GM10266 (cell line): ENCODE measurements at regions not wholly inside any gene's neighbourhood (a gene's known extent, or its start where the extent isn't known, plus 50 kb on each side); places are given as distances from the start of the nearest gene placed in this dataset.

Experiments
- DNase-seq: peaks from one replicate; pipeline ENCODE4 v3.0.0; 2012; ENCODE audit errors: extremely low spot score
- TF ChIP-seq, protein P1 (sequence below): IDR thresholded peaks from 2 replicates; pipeline ENCODE4 v1.5.1; 2012; ENCODE audit warnings: mild to moderate bottlenecking, low read depth; ENCODE audit not compliant: control insufficient read depth, insufficient read depth; ENCODE audit errors: missing control alignments

DNA sequence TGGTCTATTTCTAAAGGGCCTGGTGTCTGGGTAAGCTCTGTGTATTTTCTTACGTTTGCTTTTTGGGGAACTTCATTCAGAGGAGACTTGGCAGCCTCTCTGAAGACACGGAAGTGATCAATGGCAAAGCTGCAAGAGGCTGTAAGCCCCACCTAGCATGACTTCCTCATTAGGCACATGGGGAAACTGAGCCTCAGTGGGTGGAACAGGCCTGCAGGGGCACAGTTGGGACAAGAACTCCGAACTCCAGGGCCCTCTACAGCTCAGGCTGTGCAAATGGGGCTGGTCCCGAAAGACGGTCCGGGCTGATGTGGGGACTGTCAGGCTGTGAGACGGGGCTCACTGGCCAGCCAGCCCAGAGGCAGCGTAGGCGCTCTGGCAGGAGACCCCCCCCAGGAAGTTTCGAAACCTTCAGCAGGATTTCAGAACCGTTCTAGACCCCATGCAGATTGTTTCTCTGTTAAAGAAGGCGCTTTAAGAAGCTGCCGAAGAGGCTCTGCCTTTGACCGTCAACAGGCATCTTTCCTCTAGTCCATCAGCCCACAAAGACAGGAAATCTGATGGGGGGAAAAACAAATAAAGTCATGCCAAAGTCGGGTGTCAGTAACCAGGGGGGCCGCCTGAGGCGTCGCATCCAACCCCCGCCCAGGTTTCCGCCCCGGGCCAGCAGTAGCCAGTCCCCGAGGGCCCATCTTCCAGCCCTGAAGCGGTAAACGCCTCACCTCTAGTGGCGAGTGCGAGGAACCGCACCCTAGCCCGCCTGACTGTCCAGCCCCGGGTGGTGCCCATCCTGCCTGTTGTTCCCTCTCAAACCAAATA, 79.8 kb upstream of the TBC1D3K start:
- TF ChIP-seq, protein P1, sequence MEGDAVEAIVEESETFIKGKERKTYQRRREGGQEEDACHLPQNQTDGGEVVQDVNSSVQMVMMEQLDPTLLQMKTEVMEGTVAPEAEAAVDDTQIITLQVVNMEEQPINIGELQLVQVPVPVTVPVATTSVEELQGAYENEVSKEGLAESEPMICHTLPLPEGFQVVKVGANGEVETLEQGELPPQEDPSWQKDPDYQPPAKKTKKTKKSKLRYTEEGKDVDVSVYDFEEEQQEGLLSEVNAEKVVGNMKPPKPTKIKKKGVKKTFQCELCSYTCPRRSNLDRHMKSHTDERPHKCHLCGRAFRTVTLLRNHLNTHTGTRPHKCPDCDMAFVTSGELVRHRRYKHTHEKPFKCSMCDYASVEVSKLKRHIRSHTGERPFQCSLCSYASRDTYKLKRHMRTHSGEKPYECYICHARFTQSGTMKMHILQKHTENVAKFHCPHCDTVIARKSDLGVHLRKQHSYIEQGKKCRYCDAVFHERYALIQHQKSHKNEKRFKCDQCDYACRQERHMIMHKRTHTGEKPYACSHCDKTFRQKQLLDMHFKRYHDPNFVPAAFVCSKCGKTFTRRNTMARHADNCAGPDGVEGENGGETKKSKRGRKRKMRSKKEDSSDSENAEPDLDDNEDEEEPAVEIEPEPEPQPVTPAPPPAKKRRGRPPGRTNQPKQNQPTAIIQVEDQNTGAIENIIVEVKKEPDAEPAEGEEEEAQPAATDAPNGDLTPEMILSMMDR, result peak; percentile 89
- peak; percentile 68 for DNase-seq

DNA sequence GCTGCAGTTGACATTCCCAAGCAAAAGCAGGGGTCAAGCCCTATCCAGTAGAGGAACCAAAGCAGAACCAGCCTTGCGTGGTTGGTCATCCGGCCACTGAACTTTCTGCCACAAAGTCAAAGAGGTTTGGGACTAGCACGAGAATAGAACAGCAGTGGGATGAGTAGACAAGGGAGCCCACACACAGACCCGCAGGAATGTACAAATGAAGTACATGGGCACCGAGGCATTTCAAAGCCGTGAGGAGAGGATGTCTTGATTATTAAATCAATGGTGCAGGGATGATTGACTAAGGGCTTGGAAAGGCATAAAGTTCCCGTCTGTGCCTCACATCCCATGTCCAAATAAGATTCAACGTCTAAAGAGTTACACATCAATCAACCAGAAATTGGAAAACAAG, 81.8 kb upstream of the TBC1D3K start:
- TF ChIP-seq, protein P1, result no peak
- no peak for DNase-seq

DNA sequence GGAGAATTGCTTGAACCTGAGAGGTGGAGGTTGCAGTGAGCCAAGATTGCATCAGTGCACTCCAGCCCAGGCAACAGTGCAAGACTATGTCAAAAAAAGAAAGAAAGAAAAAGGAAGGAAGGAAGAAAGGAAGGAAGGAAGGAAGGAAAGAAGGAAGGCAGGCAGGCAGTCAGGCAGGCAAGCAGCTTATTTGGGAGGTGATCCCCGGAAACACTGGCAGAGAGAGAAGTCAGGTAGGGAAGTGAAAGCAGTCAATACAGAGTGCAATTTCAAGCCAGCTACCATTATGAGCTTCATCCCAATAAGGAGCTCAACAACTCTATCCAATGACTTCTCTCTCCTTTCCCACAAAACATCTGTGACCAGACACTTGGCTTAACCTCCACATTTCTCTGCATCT, 83.0 kb upstream of the TBC1D3K start:
- DNase-seq, result no peak
- TF ChIP-seq, protein P1, result no peak

DNA sequence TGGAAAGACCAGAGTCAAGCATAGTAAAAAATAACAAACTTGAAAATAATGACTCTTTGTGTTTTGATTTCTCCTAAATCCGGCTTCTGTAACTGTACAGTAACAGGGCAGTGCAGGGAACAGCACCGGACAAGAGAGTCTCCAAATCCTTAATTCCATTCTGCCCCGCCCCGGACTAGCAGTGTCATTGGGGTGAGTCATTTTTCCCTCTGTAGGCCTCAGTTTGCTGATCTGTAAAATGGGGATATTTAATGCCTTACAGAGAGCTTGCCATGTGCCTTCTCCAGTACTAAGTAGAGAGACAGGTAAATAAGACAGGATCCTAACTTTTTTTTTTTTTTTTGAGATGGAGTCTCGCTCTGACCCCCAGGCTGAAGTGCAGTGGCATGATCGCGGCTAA, 83.6 kb upstream of the TBC1D3K start:
- TF ChIP-seq, protein P1, result no peak

DNA sequence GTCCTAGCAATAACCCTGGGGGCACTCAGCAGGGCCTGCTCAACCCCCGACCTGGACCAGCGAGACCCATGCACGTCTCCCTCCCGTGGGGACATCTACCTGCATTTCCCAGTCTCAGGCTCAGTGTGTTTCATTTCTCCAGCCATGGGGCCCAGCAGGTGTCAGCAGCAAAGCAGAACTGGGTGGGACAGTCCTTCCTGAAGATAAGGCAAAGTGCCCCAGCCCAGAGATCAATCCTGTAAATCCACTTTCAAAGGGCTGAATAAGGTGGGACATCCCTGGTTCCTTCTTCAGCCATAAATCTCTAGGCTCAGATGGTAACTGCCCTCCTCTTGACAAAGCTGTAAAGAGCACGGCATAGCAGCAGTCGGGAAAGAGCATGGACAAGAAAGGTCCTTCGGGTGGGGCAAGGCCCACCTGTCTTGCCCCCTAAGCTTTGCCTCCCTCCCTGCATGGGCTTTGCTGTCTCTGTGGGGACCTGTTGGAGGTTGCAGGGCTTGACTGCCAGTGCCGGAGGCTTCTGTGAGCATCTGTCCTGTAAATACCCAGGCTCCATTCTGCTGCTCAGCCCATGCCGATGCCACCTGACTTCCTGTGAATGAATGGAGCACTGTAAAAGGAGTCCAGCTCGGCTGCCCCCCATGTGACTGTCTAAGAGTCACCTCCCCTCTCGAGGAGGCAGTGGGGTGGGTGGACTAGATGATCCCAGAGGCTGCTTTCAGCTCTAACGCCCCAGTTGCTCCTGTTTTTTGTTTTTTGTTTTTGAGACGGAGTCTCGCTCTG, 84.8 kb upstream of the TBC1D3K start:
- DNase-seq, result no peak
- TF ChIP-seq, protein P1, result no peak

More for the DNA sequence above, 83.6 kb upstream of the TBC1D3K start:
- no peak for DNase-seq

DNA sequence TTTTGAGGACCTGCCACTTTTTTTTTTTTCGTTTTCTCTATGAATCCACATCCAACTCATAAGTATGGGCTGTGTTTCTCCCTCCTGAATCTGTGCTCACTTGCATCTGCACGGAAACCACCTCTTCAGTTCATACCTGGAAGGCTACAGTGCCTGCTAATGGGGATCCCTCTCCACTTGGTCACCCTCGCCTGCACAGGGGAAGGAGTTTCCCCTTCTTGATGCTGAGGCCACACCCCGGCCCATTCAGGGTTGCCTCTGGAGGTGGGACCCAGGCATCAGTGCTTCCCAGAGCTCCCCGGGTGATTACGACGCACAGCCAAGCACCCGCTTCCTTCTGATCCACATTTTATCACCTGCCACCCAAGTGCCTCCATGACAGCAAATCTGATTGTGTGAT, 85.9 kb upstream of the TBC1D3K start:
- no peak for DNase-seq
- TF ChIP-seq, protein P1, result no peak

DNA sequence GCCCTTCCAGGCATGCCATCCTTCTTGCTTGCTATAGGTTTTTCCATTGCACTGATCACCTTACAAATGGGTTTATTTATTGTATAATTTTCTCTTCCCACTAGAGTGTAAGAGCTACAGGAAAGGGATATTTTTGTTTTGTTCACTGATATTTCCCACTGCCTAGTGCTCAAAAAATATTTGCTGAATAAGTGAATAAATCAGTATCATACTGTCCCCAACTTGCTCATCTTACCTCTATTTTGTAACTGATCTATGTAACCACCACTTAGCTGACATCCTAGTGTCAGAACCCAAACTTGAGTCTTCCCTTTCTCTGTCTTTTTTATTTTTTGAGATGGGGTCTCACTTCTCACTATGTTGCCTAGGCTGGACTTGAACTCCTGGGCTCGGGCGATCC, 87.6 kb upstream of the TBC1D3K start:
- TF ChIP-seq, protein P1, result no peak
- no peak for DNase-seq
